HG03457 (cell line): ENCODE measurements at regions not wholly inside any gene's neighbourhood (a gene's known extent, or its start where the extent isn't known, plus 50 kb on each side); places are given as distances from the start of the nearest gene placed in this dataset.

ENCODE experiments used
- ATAC-seq: cut with Tn5 transposase; IDR thresholded peaks from one replicate; pipeline ENCODE4 v1.9.1; 2021; ENCODE audit warnings: moderate number of reproducible peaks; ENCODE audit not compliant: unreplicated experiment

DNA sequence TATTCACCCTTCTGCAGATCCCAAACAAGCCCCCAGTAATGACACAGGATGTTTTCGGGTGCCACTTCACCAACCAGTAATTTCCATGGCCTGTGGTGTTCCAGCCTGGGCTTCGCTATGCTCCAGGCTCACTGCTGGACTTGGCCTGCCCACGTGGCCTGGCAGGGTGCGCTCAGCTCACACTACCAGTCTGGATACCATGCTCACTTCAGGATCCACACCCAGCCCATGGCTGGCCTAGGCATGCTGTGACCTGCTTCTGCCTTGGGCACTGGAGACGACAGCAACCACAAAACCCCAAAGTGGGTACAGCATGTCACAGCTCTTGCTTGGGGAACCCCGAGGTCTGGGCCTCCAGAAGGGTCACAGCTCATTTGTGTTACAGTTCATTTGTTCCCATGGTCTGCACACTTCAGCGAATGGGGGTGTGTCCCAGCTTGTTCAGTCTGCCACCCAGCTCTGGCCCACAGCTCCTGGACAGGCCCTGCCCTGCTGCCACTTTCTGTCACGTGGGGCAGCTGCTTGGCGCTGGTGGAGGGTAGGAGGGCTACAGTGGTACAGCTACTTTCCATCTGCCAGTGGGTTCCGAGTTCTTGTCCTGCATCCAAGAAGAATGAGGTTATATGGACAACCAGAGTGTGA lies 650.8 kb downstream of the MCTP2 start:
- ATAC-seq = no peak

GRCh38 chr15:94887391-94887790 lies 656.0 kb downstream of the MCTP2 start:
- ATAC-seq = no peak

GRCh38 chr15:94889153-94889552 lies 657.8 kb downstream of the MCTP2 start:
- ATAC-seq = no peak

DNA sequence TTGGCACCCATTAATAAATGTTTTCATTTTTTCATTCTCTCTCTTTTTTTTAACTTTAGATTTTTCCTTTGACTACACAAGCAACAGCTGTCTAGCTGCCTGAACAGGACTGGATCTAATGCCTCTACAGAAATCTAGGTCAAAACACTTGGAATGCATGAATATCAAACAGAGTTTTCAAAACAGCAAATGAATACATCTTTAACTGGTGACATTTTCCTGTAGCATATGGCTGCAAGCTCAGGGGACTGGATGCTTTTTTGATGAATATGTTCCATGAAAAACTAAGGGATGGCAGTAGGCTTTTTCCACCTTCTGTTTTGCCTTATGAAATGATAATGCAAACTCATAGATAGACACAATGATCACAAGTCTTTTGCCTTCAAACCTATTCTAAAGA lies 661.7 kb downstream of the MCTP2 start:
- no peak for ATAC-seq

- no peak for ATAC-seq
Measured at GRCh38 chr15:94894056-94894455, 662.7 kb downstream of the MCTP2 start.

DNA sequence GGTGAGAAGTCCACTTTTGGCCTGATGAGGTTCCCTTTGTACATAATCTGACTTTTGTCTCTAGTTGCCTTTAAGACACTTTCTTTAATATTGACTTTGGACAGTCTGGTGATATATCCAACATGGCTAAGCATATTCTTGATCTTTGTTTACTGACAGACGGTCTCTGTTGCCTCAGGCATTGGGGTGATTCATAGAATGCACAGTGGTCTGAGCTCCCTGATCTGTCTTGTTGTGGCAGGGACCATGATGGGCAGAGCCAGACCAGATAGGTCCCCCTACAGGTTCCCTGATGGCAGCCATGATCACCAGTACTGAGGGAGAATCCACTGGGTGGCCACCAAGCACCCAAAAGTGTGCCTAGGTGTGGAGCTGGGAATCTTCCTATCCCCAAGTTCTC lies 678.1 kb downstream of the MCTP2 start:
- no peak for ATAC-seq

DNA sequence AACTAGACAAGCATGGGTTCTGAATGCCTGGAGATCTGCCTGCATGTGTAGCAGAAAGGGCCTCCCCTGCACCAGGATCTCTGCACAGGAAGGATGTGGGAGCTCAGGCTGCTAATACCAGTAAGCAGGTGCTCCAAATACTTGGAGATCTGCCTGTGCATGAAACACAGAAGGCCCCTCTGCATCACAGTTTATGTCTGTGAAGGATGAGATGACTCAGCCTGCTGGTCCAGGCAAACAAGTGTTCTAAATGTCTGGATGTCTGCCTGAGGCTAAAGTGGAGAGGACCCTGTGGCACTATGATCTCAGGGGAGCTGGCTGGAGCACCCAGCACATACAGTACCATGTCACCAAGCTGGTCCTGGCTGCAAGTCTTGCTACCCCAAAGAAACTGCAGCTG lies 678.8 kb downstream of the MCTP2 start:
- no peak for ATAC-seq

GRCh38 chr15:94912760-94913159 lies 681.4 kb downstream of the MCTP2 start:
- ATAC-seq = no peak

- ATAC-seq = no peak
Measured at GRCh38 chr15:94917068-94917467, 685.7 kb downstream of the MCTP2 start.

DNA sequence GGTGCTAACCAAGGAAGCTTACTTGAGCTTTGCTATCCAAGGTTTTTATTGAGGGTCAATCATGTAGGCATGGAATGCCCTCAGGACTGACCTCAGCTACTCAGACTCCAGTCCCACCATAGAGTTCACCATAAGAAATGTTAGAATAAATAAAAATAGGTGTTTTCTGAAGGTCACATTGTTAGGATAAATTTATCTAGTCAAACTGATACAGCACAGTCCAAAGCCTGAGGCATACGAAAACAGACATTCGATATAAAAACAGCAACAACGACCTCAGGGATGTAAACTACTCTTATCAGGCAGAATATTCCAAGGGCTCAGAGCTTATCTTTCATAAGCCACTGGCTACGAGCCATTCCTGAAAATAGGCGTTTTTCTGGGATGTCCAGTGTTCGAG lies 690.6 kb downstream of the MCTP2 start:
- no peak for ATAC-seq

DNA sequence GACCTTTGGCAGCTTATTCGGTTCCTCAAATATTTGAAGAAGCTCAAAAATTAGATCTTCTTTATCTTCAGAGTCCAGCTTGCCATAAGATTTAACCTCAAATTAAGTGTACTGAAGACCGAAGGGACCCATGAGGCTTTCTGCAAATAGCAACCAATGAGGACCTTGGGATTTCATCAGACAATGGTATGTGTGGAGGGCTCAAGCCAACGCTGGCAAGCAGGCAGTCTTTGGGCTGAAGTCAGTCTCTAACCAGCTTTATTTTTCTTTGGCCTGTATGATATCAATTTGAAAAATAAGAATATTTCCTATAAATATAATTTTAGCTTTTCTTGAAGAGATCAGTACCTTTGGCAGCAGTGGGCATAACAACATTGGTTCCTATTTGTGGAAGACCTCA lies 692.7 kb downstream of the MCTP2 start:
- ATAC-seq = no peak

GRCh38 chr15:94924971-94925598 lies 693.7 kb downstream of the MCTP2 start:
- no peak for ATAC-seq

DNA sequence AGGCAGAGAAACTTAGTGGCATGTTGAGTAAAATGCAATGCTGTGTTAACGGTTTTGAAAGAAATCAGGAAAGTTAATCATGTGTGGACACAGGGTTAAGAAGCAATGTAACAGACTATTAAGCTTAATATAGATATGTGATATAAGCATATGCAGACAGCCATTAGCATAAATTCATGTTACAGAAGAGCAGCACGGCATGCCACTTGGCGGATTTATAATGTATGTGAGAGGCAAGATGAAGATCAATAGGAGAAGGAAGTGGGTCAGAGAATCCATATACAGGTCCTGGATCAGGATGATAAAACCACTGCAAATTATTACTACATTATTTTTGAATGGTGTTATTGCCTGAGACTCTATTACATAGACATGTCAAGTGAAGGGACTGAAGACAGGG lies 694.3 kb downstream of the MCTP2 start:
- ATAC-seq = no peak

GRCh38 chr15:94927003-94927402 lies 695.6 kb downstream of the MCTP2 start:
- ATAC-seq = no peak

DNA sequence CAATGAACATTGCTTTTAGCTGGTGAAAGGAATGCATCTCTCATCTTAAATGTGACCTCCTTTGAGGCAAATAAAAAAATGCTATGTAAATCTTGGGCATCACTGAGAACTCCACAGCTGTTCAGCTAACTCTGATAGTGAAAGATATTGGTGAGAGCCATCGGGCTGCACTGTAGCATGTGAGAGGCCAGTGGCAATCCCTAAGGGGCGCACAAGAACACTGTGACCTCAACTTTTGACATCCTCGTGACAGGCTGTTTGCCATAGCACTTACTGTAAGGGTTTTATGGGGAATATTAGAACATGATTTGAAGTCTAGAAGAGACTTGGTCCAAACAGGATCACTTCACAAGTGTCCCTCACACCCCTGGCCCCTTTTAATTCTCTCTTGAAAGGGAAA lies 697.9 kb downstream of the MCTP2 start:
- no peak for ATAC-seq

DNA sequence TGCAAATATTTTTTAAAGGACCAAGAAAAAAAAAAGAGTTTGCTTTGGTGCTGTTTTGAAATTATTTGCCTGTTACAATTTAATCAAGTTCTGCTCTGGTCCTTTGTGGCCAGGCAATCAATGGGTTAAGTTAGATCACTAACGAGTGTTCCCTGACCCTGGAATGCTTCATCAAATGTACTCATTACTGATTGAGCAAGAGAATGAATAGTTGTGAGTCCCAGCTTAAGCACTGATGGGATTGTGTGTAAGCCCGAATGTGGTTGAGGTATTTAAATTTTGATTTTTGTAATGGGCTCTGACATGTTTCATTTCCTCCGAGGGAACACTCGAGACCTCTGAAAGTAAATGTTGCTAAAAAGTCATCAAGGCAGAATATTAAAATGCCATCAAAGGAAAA lies 699.1 kb downstream of the MCTP2 start:
- ATAC-seq = no peak

GRCh38 chr15:94930960-94931359 lies 699.6 kb downstream of the MCTP2 start:
- ATAC-seq = no peak

GRCh38 chr15:94934440-94934839 lies 703.1 kb downstream of the MCTP2 start:
- no peak for ATAC-seq

GRCh38 chr15:94937242-94937641 lies 705.9 kb downstream of the MCTP2 start:
- no peak for ATAC-seq

DNA sequence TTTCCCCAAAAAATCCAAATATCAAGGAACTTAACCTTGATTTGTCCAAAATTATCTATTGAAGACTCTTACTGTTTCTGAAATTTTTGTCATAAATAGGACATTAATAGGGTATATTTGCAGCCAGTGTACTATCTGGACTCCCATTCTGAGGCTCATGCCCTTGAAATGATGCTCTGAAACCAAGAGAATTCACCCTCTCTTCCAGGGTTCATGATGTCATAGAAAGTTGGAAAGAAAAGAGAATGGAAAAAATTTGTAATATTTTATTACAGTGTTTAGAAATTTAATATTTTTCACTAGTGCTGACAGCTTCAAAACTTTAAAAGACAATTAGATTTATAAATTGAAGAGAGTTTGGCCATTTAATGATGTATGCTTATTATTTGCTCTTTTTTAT lies 712.5 kb downstream of the MCTP2 start:
- ATAC-seq = no peak

GRCh38 chr15:94951538-94951937 lies 720.2 kb downstream of the MCTP2 start:
- ATAC-seq = no peak

DNA sequence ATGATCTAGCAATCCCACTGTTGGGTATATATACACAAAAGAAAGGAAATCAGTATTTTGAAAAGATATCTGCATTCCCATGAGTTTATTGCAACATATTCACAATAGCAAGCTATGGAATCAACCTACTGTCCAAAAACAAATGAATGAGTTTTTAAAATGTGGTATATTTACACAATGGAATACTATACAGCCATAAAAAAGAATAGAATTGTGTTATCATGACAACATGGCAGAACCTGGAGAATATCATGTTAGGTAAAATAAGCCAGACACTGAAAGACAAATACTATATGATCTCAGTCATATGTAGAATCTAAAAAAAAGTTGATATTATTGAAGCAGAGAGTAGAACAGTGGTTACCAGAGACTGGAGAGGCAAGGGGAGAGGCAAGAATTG lies 732.6 kb downstream of the MCTP2 start:
- ATAC-seq = no peak

GRCh38 chr15:94965593-94965992 lies 734.2 kb downstream of the MCTP2 start:
- ATAC-seq = no peak
